HG02938 (cell line): ENCODE measurements at regions not wholly inside any gene's neighbourhood (a gene's known extent, or its start where the extent isn't known, plus 50 kb on each side); places are given as distances from the start of the nearest gene placed in this dataset.
"Not testable (repeated sequence)": the region's sequence is repeated elsewhere in the genome, so short reads cannot be mapped to it uniquely, and the experiment has no call there.

Experiments used
- ATAC-seq: cut with Tn5 transposase; IDR thresholded peaks from one replicate; pipeline ENCODE4 v1.9.1; 2021; ENCODE audit warnings: mild to moderate bottlenecking, moderate library complexity; ENCODE audit not compliant: unreplicated experiment

GRCh38 chr10:130499541-130499940 is 363.4 kb downstream of the GLRX3 start:
- ATAC-seq = no peak

- no peak for ATAC-seq
These were observed 364.2 kb downstream of the GLRX3 start for GRCh38 chr10:130500261-130501000.

GRCh38 chr10:130507461-130507860 is 371.3 kb downstream of the GLRX3 start:
- ATAC-seq = no peak

- ATAC-seq = no peak
These were observed 373.9 kb downstream of the GLRX3 start for GRCh38 chr10:130509881-130510689.

- no peak for ATAC-seq
These were observed 374.6 kb downstream of the GLRX3 start for GRCh38 chr10:130510755-130511154.

GRCh38 chr10:130511766-130512165 is 375.6 kb downstream of the GLRX3 start:
- ATAC-seq = no peak

- no peak for ATAC-seq
These were observed 376.7 kb downstream of the GLRX3 start for GRCh38 chr10:130512936-130513335.

GRCh38 chr10:130513686-130514476 is 377.7 kb downstream of the GLRX3 start:
- no peak for ATAC-seq

- ATAC-seq = no peak
These were observed 379.5 kb downstream of the GLRX3 start for GRCh38 chr10:130515670-130516069.

GRCh38 chr10:130516141-130516735 is 380.0 kb downstream of the GLRX3 start:
- no peak for ATAC-seq

GRCh38 chr10:130518921-130519320 is 382.7 kb downstream of the GLRX3 start:
- not testable (repeated sequence) for ATAC-seq

GRCh38 chr10:130519791-130520190 is 383.6 kb downstream of the GLRX3 start:
- ATAC-seq = no peak

GRCh38 chr10:130531312-130531711 is 395.1 kb downstream of the GLRX3 start:
- no peak for ATAC-seq

GRCh38 chr10:130541090-130541489 is 404.9 kb downstream of the GLRX3 start:
- ATAC-seq = no peak

GRCh38 chr10:130542761-130543160 is 406.6 kb downstream of the GLRX3 start:
- ATAC-seq = no peak

GRCh38 chr10:130543794-130544193 is 407.6 kb downstream of the GLRX3 start:
- no peak for ATAC-seq

GRCh38 chr10:130545122-130545521 is 408.9 kb downstream of the GLRX3 start:
- ATAC-seq = no peak

GRCh38 chr10:130545697-130546096 is 409.5 kb downstream of the GLRX3 start:
- no peak for ATAC-seq

GRCh38 chr10:130546841-130547240 is 410.6 kb downstream of the GLRX3 start:
- ATAC-seq = no peak

- no peak for ATAC-seq
These were observed 411.2 kb downstream of the GLRX3 start for GRCh38 chr10:130547368-130547767.
